ENCODE measurements at regions not wholly inside any gene's neighbourhood (a gene's known extent, or its start where the extent isn't known, plus 50 kb on each side); places are given as distances from the start of the nearest gene placed in this dataset.

DNA sequence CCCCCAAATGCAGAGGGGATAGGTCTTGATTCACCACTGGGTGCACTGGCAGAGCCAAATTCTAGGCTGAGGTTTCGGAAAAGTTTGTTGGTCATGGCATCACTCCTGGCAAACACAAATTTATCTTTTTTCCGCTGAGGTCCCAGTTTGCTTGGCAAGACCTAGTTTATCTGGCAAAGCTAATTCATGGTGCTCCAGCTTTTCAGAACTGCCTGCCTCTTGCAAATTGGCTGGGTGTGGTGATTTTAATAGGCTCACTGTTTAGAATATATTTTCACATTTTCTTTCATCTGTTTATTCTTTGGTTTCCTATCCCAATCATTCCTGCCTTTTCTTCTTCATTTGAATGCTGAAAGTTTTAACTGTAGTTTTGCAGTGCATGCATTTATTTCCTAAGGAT lies 50.5 kb upstream of the MAMDC2 start (continued):
- TF ChIP-seq, protein P1, sequence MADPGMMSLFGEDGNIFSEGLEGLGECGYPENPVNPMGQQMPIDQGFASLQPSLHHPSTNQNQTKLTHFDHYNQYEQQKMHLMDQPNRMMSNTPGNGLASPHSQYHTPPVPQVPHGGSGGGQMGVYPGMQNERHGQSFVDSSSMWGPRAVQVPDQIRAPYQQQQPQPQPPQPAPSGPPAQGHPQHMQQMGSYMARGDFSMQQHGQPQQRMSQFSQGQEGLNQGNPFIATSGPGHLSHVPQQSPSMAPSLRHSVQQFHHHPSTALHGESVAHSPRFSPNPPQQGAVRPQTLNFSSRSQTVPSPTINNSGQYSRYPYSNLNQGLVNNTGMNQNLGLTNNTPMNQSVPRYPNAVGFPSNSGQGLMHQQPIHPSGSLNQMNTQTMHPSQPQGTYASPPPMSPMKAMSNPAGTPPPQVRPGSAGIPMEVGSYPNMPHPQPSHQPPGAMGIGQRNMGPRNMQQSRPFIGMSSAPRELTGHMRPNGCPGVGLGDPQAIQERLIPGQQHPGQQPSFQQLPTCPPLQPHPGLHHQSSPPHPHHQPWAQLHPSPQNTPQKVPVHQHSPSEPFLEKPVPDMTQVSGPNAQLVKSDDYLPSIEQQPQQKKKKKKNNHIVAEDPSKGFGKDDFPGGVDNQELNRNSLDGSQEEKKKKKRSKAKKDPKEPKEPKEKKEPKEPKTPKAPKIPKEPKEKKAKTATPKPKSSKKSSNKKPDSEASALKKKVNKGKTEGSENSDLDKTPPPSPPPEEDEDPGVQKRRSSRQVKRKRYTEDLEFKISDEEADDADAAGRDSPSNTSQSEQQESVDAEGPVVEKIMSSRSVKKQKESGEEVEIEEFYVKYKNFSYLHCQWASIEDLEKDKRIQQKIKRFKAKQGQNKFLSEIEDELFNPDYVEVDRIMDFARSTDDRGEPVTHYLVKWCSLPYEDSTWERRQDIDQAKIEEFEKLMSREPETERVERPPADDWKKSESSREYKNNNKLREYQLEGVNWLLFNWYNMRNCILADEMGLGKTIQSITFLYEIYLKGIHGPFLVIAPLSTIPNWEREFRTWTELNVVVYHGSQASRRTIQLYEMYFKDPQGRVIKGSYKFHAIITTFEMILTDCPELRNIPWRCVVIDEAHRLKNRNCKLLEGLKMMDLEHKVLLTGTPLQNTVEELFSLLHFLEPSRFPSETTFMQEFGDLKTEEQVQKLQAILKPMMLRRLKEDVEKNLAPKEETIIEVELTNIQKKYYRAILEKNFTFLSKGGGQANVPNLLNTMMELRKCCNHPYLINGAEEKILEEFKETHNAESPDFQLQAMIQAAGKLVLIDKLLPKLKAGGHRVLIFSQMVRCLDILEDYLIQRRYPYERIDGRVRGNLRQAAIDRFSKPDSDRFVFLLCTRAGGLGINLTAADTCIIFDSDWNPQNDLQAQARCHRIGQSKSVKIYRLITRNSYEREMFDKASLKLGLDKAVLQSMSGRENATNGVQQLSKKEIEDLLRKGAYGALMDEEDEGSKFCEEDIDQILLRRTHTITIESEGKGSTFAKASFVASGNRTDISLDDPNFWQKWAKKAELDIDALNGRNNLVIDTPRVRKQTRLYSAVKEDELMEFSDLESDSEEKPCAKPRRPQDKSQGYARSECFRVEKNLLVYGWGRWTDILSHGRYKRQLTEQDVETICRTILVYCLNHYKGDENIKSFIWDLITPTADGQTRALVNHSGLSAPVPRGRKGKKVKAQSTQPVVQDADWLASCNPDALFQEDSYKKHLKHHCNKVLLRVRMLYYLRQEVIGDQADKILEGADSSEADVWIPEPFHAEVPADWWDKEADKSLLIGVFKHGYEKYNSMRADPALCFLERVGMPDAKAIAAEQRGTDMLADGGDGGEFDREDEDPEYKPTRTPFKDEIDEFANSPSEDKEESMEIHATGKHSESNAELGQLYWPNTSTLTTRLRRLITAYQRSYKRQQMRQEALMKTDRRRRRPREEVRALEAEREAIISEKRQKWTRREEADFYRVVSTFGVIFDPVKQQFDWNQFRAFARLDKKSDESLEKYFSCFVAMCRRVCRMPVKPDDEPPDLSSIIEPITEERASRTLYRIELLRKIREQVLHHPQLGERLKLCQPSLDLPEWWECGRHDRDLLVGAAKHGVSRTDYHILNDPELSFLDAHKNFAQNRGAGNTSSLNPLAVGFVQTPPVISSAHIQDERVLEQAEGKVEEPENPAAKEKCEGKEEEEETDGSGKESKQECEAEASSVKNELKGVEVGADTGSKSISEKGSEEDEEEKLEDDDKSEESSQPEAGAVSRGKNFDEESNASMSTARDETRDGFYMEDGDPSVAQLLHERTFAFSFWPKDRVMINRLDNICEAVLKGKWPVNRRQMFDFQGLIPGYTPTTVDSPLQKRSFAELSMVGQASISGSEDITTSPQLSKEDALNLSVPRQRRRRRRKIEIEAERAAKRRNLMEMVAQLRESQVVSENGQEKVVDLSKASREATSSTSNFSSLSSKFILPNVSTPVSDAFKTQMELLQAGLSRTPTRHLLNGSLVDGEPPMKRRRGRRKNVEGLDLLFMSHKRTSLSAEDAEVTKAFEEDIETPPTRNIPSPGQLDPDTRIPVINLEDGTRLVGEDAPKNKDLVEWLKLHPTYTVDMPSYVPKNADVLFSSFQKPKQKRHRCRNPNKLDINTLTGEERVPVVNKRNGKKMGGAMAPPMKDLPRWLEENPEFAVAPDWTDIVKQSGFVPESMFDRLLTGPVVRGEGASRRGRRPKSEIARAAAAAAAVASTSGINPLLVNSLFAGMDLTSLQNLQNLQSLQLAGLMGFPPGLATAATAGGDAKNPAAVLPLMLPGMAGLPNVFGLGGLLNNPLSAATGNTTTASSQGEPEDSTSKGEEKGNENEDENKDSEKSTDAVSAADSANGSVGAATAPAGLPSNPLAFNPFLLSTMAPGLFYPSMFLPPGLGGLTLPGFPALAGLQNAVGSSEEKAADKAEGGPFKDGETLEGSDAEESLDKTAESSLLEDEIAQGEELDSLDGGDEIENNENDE (IDR thresholded peaks at IDR 0.05; ENCODE audit: insufficient replicate concordance, low read length): no peak
- no peak for TF ChIP-seq MAFK (IDR thresholded peaks at IDR 0.05; ENCODE audit: low read depth, low read length)
- no peak for TF ChIP-seq EZH2 (IDR thresholded peaks at IDR 0.05; ENCODE audit: low read depth, low read length, severe bottlenecking)
- no peak for TF ChIP-seq NRF1 (IDR thresholded peaks at IDR 0.05; ENCODE audit: low read depth, low read length)
- no peak for TF ChIP-seq BCL11A (IDR thresholded peaks at IDR 0.05; ENCODE audit: low read depth in 2 of 2, low read length in 2 of 2)
- no peak for TF ChIP-seq EGR1 (IDR thresholded peaks at IDR 0.05; ENCODE audit: borderline replicate concordance, low read depth, low read length)
- TF ChIP-seq, protein P2, sequence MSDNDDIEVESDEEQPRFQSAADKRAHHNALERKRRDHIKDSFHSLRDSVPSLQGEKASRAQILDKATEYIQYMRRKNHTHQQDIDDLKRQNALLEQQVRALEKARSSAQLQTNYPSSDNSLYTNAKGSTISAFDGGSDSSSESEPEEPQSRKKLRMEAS (IDR thresholded peaks at IDR 0.05): no peak
- TF ChIP-seq BACH1 (IDR thresholded peaks at IDR 0.05; ENCODE audit: low read length): no peak
- TF ChIP-seq RFX5 (IDR thresholded peaks at IDR 0.05; ENCODE audit: borderline replicate concordance, low read depth, low read length): no peak
- TF ChIP-seq ZNF274 (IDR thresholded peaks at IDR 0.05; ENCODE audit: borderline replicate concordance, extremely low read depth, low read length): no peak
- no peak for TF ChIP-seq EP300 (IDR thresholded peaks at IDR 0.05; ENCODE audit: borderline replicate concordance in 1 of 2, low read depth in 2 of 2, low read length in 2 of 2)
- no peak for TF ChIP-seq POLR2A (IDR thresholded peaks at IDR 0.05; ENCODE audit: control extremely low read depth in 1 of 2, low read depth in 2 of 2, low read length in 2 of 2)

Data from H1 (cell line).